Nucleus accumbens (tissue), 56 donors: ENCODE measurements at regions not wholly inside any gene's neighbourhood (a gene's known extent, or its start where the extent isn't known, plus 50 kb on each side); places are given as distances from the start of the nearest gene placed in this dataset.
"Not testable (repeated sequence)": the region's sequence is repeated elsewhere in the genome, so short reads cannot be mapped to it uniquely, and the experiment has no call there.

Experiments used
- DNase-seq, 56 donors: peaks; one replicate each; lab custom pipeline; 2025; lab: John Stamatoyannopoulos, UW

- DNase-seq, result no peak
Observed at GRCh38 chr7:119515962-119516361, 757.0 kb upstream of the KCND2 start.

GRCh38 chr7:119522263-119522662 is 750.7 kb upstream of the KCND2 start:
- no peak for DNase-seq

GRCh38 chr7:119522698-119523097 is 750.3 kb upstream of the KCND2 start:
- no peak for DNase-seq

GRCh38 chr7:119545118-119545517 is 727.9 kb upstream of the KCND2 start:
- DNase-seq, result no peak

GRCh38 chr7:119555788-119556187 is 717.2 kb upstream of the KCND2 start:
- no peak for DNase-seq

GRCh38 chr7:119556436-119556835 is 716.5 kb upstream of the KCND2 start:
- no peak for DNase-seq

- DNase-seq, result no peak
Observed at GRCh38 chr7:119561751-119562150, 711.2 kb upstream of the KCND2 start.

- DNase-seq, result no peak
Observed at GRCh38 chr7:119562839-119563238, 710.1 kb upstream of the KCND2 start.

GRCh38 chr7:119571666-119572065 is 701.3 kb upstream of the KCND2 start:
- DNase-seq, result no peak

- DNase-seq, result peak in 21 of 56 donors; percentile 1 to 53 (median 14)
Observed at GRCh38 chr7:119572132-119572531, 700.8 kb upstream of the KCND2 start.

- no peak for DNase-seq
Observed at GRCh38 chr7:119572541-119572940, 700.4 kb upstream of the KCND2 start.

GRCh38 chr7:119578116-119578515 is 694.9 kb upstream of the KCND2 start:
- peak in 11 of 56 donors; percentile 0 to 32 (median 5) for DNase-seq

- DNase-seq, result no peak
Observed at GRCh38 chr7:119594956-119595355, 678.0 kb upstream of the KCND2 start.

GRCh38 chr7:119596651-119597050 is 676.3 kb upstream of the KCND2 start:
- DNase-seq, result no peak

GRCh38 chr7:119606297-119606696 is 666.7 kb upstream of the KCND2 start:
- DNase-seq, result no peak

- DNase-seq, result no peak
Observed at GRCh38 chr7:119620769-119621168, 652.2 kb upstream of the KCND2 start.

- DNase-seq, result no peak
Observed at GRCh38 chr7:119623427-119623826, 649.5 kb upstream of the KCND2 start.

GRCh38 chr7:119630406-119630969 is 642.5 kb upstream of the KCND2 start:
- DNase-seq, result no peak

- DNase-seq, result not testable (repeated sequence)
Observed at GRCh38 chr7:119633812-119634211, 639.2 kb upstream of the KCND2 start.

- no peak for DNase-seq
Observed at GRCh38 chr7:119640326-119640725, 632.6 kb upstream of the KCND2 start.

GRCh38 chr7:119640861-119641260 is 632.1 kb upstream of the KCND2 start:
- DNase-seq, result no peak

GRCh38 chr7:119643558-119643957 is 629.4 kb upstream of the KCND2 start:
- DNase-seq, result no peak

GRCh38 chr7:119647286-119647685 is 625.7 kb upstream of the KCND2 start:
- DNase-seq, result no peak
